ENCODE measurements at regions not wholly inside any gene's neighbourhood (a gene's known extent, or its start where the extent isn't known, plus 50 kb on each side); places are given as distances from the start of the nearest gene placed in this dataset.

DNA sequence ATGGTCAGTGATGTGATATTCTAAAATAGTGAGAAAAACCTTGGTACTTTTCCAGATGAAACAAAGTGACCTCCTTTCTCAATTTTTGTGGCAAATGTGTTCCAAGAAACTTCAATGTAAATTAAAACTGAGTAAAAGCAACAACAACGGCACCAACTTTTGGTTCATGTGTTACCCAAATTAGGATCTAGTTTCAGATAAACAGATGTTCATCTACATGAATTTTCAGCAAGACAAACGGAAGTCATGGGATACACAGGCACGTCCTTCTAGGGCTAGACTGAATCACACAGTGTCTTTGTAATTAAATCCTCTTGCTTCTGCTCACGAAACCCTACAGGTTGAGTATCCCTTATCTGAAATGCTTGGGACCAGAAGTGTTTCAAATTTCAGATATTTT lies 915.2 kb downstream of the TFAP2A start:
- DNase-seq (ENCODE audit: extremely low read depth in 1 of 2, low read depth in 1 of 2), result no peak

DNA sequence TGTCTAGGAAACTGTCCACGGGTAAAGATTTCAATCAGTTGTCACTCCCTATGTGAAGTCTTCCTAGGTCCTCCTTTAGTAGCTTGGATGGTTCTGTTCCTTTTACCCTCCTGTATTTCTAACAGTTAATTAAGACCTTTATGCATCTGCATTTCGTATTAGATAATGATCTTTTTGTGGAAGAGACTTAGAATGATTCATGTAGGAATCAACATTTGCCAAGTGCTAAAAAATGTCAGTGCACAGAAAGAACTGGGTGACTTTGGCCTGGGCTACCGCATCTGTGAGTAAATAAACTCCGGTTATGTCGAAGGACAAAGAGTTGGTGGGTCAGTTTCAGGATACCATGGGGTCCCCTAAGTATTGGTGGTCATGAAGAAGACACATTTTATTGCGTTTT lies 918.0 kb downstream of the TFAP2A start:
- no peak for DNase-seq (ENCODE audit: extremely low read depth in 1 of 2, low read depth in 1 of 2)

DNA sequence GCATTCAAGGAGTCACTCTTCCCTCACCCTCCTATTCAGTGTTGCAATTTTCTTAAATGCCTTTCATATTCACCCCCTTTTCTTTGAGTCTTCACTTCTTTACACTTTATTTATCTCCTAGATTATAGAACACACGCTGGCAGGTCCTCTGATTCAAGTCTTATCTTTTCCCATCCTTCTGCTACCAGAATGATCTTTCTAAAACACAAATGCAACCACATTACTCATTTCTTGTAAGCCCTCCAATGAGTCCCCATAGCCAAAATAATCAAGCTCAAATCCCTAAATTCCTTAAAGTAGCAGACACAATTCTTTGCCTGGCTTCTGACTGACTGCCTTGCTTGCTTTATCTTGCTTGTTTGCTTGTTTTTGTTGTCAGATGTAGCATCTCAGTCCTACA lies 920.0 kb downstream of the TFAP2A start:
- DNase-seq (ENCODE audit: extremely low read depth in 1 of 2, low read depth in 1 of 2), result no peak

DNA sequence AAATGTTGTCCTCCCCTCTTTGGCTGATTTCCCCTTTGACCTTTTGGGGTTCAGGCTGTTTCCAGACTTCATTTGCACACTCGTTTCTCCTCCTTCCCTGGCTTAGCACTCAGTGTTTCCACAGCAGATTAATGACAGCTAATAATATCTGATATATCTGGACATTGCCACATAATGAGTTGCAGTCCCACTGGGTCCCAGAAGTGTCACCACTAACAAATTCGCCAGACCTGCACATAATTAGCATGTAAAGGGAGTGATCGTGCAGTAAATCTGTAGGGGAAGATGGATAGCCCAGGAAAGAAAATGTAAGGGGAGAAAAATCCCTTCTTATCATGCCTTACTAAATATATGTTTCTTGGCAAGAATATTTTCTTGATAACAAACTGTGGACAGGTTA lies 922.1 kb downstream of the TFAP2A start:
- no peak for DNase-seq (ENCODE audit: extremely low read depth in 1 of 2, low read depth in 1 of 2)

DNA sequence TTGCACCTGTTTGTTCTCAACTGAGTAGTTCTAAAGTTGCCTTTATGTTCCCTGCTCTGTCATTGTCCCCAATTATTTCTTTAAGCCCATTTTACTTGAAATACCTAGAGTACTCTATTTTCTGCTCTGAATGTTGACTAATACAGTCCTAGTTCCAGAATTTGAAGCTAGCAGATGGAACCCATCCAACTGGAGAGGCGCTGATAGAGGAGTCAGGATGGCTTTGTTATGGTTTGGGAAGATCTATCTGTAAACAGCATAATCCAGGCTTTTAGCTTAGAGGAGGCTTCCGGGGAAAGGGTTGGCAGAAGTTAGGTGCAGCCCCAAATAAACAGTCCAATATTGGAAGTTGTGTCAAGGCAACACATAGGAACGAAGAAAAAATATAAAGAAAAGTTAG lies 927.7 kb downstream of the TFAP2A start:
- DNase-seq (ENCODE audit: extremely low read depth in 1 of 2, low read depth in 1 of 2), result no peak

DNA sequence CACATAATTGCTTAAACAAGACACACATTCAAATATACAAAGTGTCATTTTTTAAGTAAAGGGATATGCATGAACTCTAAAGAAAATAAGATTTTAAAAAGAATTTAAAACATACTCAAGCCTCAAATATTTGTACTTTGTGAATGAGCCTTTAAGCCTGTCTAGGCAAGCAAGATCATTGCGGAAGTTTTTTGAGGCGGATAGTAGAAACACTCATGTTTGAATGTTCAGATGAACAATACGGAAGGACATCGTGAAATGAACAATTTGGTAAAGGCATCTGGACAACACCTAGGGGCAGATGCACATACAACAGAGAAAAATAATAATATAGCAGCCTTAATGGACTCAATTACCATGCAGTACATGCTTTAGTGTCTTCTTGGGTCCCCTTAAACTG lies 928.9 kb downstream of the TFAP2A start:
- no peak for DNase-seq (ENCODE audit: extremely low read depth in 1 of 2, low read depth in 1 of 2)

DNA sequence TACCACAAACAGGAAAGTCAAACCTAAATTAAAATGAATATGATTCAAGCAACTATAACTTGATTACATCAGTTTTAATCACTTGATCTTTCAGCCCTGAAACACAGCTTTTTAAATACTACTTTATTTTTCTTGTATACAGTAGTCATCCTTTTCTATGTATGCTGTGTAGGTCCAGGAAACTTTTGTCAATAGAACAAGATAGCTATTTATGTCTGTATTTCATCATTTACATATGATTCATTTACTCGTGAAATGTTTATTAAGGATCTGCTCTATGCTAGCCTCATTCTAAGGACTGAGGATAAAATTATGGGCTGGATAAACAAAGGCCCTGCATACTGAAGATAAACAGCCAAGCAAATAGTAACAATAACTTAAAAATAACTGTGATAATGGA lies 930.2 kb downstream of the TFAP2A start:
- DNase-seq (ENCODE audit: extremely low read depth in 1 of 2, low read depth in 1 of 2), result no peak

DNA sequence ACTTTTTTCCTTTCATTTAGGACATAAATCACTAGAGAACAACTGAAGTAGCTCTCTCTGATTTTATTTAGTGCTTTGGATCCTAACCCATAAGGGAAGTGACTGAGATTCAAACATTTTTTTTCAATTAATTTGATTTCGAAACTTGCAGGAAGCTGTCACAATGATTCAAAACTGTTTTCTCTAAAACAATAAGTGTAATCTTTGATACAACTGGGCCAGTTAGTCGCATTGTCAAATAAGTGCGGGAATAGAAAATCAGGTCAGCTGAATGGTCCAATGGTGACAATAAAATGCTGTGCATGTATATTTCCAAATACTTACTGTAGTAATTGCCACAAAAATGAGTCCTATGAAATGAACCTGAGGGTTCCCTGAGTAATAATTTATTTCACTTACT lies 930.8 kb downstream of the TFAP2A start:
- no peak for DNase-seq (ENCODE audit: extremely low read depth in 1 of 2, low read depth in 1 of 2)

DNA sequence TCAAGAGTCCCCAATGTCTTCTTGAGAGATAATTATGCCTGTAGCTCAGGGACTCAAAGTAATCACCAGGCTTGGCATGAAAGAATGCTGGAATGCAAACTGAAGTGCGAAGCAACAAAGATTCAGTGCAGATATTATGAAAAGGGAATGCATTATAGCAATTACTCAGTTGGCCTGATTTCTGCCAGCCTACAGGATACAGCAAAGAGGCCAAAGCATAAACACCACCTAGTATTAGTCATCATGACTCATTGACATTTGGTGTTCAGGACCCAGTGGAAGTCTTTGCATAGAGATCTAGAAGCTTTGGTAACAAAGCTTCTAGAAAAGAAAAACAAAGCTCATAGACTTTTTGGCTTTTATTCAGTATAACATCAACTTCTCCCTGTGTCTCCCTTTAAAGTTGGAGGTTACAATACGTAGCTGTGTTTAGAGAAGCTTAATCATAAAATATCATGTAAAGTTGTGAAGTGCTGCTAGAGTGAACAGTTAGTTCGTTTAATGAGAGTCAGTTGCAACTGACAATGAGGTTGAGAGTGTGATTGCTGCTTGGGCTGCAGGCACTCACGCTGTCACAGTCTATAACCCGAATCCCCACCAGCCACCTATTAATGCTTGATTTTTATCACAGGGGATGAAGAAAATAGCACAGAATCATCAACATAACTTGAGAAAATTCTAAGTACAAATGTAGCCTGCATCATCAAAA lies 932.7 kb downstream of the TFAP2A start:
- no peak for DNase-seq (ENCODE audit: extremely low read depth in 1 of 2, low read depth in 1 of 2)

DNA sequence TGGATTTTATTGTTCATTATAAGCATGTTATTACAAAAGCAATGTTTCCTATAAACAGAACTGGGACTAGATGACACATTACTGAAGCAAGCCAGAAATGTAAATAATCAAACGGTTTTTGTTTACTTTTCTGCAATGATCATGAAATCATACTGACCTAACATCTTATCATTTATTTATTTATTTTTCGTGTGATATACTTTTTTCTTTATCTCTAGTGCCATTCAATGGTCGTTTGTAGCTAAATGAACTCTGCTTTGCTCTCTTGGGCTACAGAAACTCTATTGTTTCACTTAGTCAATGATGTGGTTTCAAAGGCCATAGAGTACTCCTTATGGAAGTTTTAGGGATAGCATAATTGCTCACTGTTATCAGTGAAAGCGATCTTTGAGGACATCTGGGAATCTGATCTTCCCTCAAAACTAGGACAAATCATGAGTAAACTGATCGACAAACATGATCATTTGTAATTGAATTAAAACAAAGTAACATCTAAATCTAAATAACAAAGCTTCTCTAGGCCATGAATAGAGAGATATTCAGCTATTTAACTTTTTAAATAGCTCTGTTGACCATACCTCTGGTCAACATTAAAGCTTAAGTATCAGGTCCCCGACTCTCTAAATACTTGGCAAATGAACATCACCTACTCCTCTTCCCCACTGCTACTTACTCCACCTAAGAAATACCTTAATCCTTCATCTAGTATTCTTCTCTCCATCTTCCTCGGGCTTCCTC lies 933.4 kb downstream of the TFAP2A start:
- DNase-seq (ENCODE audit: extremely low read depth in 1 of 2, low read depth in 1 of 2), result no peak

DNA sequence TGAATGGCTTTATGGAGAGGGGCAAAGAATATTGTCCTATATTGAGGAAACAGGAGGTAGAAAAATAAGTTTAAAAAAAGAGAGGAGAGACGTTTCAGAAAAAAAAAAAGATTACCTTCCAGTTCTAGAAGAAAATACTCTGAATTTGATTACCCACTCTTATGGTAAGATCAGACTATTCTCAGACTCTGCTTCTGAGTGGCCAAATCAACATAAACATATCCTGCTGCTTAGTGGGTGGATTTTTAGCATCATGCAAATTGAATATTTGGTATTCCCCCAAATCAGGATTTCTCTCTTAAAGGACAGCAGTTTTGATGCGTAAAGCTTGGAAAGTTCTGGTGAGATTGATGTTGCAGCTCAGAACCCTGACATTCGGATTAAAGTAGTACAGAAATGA lies 946.6 kb downstream of the TFAP2A start:
- no peak for DNase-seq (ENCODE audit: extremely low read depth in 1 of 2, low read depth in 1 of 2)

DNA sequence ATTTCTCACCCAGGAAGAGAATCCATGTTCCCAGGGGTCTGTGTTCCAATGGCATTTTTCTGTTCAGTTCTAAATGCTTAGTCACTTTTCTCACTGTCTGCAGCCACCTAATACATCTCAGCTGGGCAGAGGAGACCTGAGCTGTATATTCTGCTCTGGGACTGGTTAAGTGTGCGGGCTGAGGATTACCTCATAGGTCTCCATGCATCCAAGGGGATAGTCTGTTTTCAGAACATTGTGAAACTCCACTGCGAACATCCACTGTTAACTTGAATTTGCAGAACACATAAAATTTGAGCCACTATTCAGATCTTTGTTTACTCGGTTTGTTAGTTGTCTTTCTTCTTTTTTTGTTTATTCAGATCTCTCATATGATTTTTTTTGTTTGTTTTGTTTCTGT lies 947.1 kb downstream of the TFAP2A start:
- no peak for DNase-seq (ENCODE audit: extremely low read depth in 1 of 2, low read depth in 1 of 2)

DNA sequence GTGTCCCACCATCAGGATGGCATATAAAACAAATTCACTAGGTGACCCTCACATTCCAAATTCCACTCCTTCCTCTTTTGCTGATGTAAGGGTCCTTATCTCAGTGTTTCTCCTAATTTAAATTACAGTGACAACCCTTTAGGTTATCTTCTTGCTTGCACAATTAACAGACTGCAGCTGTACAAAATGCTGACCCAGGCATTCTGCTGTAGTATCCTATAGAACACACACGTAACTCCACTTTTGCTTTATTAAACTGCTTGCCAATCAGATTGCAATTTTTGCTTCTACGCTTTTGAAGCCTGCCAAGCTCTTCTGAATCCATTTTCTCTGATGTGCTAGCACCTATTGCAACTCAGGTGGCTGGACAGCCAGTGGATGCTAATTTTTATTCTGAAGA lies 950.3 kb downstream of the TFAP2A start:
- no peak for DNase-seq (ENCODE audit: extremely low read depth in 1 of 2, low read depth in 1 of 2)

DNA sequence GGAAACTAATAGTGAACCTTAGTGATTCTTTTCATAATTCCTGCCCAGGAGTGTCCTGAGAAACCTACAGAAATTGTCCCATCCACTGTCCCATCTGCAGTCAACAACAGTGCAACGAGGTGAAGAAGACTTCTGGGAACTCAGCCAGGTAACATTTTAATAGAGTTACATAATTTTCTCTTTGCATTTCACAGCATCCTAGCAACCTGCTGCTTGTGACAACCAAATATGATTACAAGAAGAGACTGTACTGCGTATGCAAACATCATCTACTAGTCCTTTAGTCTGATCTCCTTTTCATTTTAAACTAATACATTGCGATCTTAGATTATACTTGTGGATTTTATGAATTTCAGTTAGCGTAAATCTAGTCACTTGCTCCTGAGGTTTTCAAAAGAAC lies 951.6 kb downstream of the TFAP2A start:
- no peak for DNase-seq (ENCODE audit: extremely low read depth in 1 of 2, low read depth in 1 of 2)

DNA sequence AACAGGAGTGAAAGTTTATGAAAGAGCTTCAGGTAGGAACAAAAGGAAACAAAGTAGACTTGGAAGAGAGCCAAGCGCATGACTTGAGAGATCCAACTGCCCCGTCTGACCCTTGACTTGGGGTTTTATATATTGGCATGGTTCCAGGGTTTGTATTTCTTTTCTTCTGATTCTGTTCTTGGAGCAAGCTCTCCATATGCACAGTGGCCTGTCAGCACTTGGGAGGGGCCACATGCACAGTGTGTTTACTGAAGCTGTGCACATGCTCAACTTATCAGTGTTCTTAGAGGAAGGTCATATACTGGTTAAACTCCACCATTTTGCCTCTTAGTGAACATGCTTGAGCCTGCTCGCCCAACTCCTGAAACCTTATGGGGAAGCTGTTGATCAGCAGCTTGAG lies 953.7 kb downstream of the TFAP2A start:
- DNase-seq (ENCODE audit: extremely low read depth in 1 of 2, low read depth in 1 of 2), result no peak

DNA sequence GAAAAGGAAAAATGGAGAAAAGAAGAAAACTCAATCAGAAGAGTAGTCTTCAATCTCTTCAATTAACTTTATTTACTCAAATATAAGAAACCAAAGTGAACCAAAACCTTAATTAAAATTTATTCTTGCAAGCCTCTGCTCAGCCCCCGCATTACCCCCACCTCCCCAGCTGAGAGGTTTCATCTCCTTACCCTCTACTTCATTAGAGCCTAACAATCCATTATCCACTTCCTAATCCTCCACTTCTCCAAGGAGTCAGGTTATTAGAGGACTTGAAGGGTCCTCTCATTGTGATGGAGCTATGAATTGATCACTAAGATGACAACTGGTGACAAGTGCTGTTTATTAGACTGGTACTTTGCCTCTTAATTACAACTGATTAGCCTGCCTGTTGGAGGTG lies 956.5 kb downstream of the TFAP2A start:
- DNase-seq (ENCODE audit: extremely low read depth in 1 of 2, low read depth in 1 of 2), result no peak

DNA sequence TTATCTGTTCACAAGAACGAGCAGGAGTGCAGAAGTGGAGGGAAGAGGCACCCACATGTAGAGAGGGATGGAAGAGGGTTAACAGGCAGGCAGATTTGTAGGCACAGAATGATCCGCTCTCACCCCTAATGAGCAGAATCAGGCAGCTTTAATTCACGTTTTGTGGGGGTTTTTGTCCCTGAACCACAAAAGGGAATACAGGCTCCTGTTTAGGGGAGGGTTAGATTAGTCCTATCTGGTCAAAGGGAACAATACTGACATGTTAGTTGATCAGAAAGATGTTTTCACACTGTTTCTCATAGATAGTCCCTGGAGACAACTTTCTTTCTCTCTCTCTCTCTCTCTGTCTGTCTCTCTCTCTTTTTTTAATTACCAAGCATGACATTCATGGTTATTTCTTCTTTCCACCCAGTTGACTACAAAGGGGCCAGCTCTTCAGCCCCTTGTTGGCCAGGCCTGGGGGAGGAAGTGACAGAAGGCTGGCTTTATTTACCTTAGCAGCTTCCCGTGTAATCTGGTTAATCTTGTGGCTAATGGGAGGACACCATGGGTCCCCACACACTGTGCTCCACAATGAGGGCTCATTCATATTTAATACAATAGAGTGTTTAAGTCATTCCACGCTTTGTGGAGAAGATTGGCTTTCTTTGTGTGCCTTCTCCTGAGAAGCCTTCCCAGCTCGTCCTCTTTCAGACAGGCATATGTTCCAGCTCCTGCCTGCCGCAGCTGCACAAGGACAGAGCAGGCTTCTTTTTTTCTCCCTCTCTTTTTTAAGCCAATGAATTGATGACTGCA lies 958.8 kb downstream of the TFAP2A start:
- no peak for DNase-seq (ENCODE audit: extremely low read depth in 1 of 2, low read depth in 1 of 2)

DNA sequence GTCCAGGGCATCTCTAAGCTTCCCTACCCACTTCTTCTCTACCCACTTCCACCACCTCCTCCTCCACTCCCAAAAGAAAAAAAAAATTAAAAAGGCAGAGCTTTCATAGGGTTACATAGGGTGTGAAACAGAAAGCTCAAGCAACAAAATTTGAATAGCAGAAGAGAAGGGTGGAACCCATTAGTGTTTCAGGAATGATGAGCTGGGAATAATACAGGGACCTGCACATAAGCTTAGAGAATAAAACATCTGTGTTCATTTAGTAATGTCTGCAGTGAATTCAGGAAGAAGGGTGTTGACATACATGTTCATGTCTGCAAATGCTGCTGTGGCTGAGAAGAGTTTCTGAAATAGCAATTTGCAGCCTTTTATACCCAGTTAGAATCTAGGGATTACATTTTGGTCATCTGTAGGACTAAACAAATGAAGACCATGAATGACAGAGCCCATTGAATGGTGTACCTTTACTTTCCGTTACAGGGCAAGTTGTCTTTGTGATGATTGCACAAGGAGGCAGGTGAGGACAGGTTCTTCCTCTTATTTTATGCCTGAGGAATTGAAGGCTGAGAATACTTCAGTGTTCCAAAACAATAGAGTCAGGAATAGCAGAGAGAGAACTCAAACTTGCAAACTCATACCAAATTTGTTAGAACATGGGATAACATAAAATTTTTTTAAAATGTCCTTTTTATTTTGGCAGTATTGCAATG lies 975.1 kb downstream of the TFAP2A start:
- DNase-seq (ENCODE audit: extremely low read depth in 1 of 2, low read depth in 1 of 2), result no peak

DNA sequence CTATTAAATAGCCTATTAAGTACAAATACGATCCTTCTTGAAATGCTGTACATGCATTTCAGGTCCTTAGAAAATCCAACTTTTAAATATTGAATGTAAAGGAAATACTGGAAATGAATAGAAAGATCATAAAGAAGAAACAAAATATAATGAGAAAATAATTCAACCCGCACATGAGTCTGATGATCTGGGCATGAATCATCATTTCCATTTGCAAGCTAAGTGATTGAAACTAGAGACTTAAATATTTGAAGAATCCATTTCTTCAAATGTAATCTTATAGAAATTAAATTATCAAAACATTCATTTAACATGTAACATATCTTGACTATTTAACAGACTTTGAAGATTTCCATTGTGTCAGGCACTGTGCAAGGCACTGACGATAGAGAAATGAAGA lies 977.0 kb downstream of the TFAP2A start:
- DNase-seq (ENCODE audit: extremely low read depth in 1 of 2, low read depth in 1 of 2), result no peak

DNA sequence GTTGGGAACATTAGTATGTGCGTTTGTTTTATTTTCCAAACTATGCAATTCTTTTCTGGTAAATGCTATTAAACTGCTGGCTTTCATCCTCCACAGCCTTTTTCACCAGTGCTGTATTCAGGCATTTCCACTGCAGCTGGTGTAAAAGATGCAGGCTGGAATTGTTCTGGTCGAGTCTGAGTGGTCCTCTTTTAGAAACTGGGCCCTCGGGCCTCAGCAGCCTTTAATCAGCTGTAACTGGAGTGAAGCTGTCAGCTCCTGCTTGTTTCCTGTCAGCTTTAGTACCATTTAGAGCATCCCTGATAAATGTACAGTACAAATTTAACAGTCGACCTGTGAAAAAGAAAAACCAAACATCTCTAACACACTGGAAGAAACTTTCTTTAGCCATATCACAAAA lies 979.6 kb downstream of the TFAP2A start:
- DNase-seq (ENCODE audit: extremely low read depth in 1 of 2, low read depth in 1 of 2), result no peak

DNA sequence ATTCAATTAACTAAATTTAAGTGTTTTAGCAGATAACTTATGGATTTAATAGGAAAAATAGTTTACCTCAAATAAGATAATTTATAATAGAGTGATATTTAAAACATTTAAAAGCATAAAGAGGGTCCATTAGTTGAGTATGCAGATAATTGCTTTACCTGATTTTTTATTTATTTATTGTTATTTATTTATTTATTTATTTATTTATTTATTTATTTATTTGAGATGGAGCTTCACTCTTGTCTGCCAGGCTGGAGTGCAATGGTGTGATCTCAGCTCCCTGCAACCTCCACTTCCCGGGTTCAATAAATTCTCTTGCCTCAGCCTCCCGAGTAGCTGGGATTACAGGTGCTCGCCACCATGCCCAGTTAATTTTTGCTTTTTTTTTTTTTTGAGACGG lies 982.9 kb downstream of the TFAP2A start:
- no peak for DNase-seq (ENCODE audit: extremely low read depth in 1 of 2, low read depth in 1 of 2)
